LoVo (cell line): ENCODE measurements at regions not wholly inside any gene's neighbourhood (a gene's known extent, or its start where the extent isn't known, plus 50 kb on each side); places are given as distances from the start of the nearest gene placed in this dataset.
"Not testable (repeated sequence)": the region's sequence is repeated elsewhere in the genome, so short reads cannot be mapped to it uniquely, and the experiment has no call there.

Experiments used
- DNase-seq: peaks from one replicate; pipeline ENCODE4 v3.0.0-alpha.2; 2016; ENCODE audit warnings: low spot score

GRCh38 chr13:50274181-50274580 is 258.9 kb downstream of the KCNRG start:
- DNase-seq, result no peak

DNA sequence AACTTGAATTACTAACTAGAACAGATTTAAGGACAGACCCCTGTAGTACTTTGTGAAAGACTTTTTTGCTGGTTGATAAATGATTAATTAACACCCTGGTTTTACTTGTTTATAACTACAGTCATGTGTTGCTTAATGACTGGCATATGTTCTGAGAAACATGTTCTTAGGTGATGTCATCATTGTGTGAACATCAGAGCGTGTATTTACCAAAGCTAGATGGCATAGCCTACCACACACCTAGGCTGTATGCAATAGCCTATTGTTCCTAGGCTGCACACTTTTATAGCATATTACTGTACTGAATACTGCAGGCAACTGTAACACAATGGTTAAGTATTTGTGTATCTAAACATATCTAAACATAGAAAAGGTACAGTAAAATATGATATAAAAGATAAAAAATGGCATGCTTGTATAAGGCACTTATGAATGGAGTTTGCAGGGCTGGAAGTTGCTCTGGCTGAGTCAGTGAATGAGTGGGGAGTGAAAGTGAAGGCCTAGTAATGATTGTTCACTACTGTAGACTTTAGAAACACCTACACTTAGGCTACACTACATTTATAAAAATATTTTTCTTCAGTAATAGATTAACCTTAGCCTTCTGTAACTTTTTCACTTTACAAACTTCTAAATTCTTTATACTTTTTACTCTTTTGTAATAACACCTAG is 260.3 kb downstream of the KCNRG start:
- DNase-seq, result no peak

DNA sequence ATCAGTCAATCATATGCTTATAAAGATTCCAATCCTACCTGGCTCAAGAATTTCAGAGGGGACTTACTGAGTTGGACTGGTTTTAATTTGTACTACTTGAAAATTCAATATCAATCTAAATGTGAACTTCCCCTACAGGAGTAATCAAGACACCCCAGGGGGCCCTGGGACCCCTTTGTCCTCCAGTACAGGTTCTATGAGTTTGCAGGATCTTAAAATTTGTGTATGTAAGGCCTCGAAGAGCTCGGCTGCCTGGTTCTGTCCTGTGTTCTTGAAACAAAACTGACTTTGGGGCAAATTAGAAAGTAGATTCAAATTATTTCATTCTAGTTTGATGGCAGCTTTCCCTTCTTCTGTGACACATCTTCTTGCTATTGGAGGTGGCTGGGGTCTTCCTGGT is 261.3 kb downstream of the KCNRG start:
- DNase-seq, result no peak

GRCh38 chr13:50277127-50277526 is 261.9 kb downstream of the KCNRG start:
- no peak for DNase-seq

DNA sequence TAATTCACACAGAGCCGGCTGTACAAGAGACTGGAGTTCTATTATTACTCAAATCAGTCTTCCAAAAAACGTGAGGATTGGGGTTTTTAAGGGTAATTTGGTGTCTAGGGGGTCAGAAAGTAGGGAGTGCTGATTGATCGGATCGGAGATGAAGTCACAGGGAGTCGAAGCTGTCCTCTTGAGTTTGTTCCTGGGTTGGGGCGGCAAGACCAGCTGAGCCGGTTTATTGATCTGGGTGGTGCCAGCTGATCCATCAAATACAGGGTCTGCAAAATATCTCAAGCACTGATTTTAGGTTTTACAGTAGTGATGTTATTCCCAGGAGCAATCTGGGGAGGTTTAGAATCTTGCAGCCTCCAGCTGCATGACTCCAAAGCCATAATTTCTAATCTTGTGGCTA is 262.7 kb downstream of the KCNRG start:
- DNase-seq, result no peak

- no peak for DNase-seq
Measured at GRCh38 chr13:50280441-50280937, 265.2 kb downstream of the KCNRG start.

DNA sequence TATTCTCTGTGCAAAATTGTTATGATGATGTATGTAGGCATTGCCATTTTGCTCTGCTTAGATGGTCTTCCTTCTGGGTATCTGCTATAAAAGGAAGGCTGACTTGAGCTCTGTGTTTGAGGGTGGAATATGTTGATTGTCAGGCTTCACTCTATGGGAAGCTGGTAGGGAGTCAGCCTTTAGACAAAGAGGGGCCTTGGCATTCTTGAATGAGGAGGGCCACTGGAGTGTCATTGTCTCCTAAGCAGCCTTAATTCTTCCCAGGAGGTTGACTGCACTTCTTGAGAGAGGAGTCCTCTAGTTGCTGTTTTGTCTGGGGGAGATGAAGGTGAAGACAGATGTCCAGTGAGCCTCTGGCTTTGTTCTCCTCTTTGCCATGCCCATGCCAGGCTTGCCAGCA is 266.8 kb downstream of the KCNRG start:
- no peak for DNase-seq

- no peak for DNase-seq
Measured at GRCh38 chr13:50283017-50283416, 267.8 kb downstream of the KCNRG start.

DNA sequence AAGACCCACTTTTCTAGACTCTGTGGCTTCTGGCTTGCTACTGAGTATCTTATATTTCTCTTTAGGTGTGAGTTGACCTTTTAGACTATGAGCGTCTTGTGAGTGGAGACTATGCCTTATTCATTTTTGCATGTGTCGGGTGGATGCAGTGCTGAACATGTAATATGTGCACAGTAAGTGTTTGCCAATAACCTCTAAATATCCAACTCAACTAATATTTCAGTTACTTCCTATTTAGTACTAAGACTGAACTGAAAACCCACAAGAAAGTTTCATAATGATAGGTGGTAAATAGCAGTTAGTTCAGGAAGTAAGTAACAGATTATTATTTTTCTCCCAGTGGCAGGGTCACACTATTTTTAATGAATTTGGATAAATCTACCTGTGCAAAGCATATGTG is 269.3 kb downstream of the KCNRG start:
- DNase-seq, result no peak

GRCh38 chr13:50285283-50285682 is 270.0 kb downstream of the KCNRG start:
- no peak for DNase-seq

DNA sequence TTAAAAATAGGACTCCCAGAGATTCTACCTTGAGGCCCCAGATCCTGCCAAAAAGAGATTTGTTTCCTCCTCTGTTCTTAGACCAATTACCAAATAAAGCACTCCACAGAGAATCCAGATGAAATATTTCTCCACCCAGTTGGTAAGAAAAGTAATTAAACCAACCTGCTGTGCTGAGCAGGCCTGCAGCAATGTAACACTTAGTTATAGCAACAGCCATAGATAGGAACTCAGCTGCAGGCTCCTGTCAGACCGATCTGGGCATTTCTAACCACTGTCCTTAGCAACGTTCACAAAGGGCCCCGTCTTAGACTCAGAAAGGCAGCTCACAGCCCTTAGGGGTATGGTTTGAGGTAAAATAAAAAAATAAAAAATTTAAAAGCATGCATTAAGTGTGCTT is 271.1 kb downstream of the KCNRG start:
- no peak for DNase-seq

DNA sequence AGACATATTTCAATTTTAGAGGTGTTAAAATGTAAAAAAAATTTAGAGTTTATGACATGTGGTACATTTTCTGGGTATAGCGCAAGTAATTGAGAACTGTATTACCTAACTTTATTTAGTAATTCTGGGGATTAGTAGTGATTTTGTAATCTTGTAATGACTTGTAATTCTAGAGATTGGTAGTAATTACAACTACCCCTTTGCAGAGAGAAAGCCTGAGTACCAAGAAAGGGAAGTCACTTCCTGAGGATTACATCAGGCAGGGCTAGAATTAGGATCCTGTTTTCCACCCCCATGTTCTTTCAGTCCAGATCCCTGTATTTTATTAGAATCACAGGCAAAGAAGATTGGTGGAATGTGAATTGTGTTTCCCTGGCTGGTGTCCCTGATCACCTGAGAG is 274.9 kb downstream of the KCNRG start:
- no peak for DNase-seq

GRCh38 chr13:50291611-50292010 is 276.4 kb downstream of the KCNRG start:
- no peak for DNase-seq

DNA sequence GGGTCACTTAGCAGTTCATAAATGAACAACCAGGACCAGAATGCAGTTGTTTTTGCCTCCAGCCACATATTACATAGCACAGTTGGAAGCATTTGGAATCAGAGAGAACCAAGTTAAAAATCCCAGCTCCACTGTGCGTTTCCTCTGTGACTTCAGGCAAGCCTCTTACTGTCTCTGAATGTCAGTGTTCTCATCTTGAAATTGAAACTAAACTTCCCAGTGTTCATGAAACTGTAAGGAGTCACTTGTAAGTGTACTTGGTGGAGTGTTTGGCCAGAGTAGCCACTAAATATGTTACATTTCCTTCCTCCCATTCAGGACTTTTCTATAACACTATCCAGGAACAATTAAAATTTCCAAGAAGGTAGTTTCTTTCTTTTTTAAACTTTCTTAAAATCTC is 276.8 kb downstream of the KCNRG start:
- no peak for DNase-seq

- DNase-seq, result not testable (repeated sequence)
Measured at GRCh38 chr13:50294425-50294824, 279.2 kb downstream of the KCNRG start.

GRCh38 chr13:50299546-50300249 is 284.5 kb downstream of the KCNRG start:
- DNase-seq, result no peak

DNA sequence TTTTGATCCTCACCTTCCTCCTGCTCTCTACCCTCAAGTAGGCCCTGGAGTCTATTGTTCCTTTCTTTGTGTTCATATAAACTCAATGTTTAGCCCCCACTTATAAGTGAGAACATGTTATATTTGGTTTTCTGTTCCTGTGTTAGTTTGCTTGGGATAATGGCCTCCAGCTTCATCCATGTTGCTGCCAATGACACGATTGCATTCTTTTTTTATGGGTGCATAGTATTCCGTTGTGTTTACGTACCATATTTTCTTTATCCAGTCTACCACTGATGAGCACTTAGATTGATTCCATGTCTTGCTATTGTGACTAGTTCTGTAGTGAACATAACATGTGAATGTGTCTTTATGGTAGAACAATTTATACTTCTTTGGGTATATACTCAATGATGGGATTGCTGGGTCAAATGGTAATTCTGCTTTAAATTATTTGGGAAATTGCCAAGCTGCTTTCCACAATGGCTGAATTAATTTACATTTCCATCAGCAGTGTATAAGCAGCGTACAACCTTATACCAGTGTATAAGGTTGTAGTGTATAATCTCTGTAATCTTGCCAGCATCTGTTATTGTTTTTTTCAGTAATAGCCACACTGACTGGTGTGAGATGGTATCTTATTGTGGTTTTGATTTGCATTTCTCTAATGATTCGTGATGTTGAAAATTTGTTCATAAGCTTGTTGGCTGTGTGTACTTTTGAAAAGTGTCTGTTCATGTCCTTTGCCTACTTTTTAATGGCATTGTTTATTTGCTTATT is 288.9 kb downstream of the KCNRG start:
- DNase-seq, result no peak

- DNase-seq, result no peak
Measured at GRCh38 chr13:50306156-50306555, 290.9 kb downstream of the KCNRG start.

- no peak for DNase-seq
Measured at GRCh38 chr13:50309318-50309717, 294.1 kb downstream of the KCNRG start.

DNA sequence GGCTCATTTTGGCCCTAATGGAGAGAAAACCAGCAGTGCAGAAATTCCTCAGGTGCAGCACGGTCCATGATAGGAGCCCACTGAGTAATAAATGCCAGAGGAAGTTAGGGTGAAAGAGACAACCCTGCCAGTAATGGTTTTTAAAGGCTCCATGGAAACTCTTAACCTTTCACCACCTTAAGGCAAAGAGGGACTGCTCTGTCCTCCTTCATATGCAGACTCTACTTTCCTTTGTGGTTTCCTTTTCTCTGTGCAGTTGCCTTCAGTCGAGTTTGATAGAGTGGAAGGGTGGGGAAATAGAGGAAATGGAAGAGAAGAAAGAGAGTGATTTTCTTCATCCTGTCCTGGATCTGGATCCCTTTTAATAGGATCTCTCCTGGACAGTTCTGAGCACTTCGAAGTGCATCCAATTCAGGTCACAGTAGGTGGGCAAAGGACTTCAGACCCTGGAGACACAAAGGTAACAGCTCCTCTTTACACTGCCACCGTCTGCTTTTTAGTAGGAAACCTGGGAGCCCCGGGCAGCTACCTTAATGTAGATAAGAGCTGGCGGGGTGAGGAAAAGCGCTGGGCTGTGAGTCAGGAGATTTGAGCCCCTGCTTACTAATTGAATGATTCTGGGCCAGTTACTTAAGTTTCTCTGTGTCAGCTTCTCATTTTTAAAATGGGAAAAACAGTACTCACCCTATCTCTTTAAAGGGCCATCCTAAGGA is 294.8 kb downstream of the KCNRG start:
- DNase-seq, result no peak

- DNase-seq, result no peak
Measured at GRCh38 chr13:50310734-50311133, 295.5 kb downstream of the KCNRG start.

DNA sequence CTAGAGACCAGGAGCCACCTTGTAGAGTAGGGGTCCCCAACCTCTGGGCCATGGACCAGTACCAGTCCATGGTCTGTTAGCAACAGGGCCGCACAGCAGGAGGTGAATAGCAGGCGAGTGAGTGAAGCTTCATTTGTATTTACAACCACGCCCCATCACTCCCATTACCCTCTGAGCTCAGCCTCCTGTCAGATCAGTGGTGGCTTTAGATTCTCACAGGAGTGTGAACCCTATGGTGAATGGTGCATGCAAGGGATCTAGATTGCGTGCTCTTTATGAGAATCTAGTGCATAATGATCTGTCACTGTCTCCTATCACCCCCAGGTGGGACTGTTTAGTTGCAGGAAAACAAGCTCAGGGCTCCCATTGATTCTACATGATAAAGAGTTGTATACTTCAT is 303.6 kb downstream of the KCNRG start:
- no peak for DNase-seq
